ENCODE measurements at regions not wholly inside any gene's neighbourhood (a gene's known extent, or its start where the extent isn't known, plus 50 kb on each side); places are given as distances from the start of the nearest gene placed in this dataset.

DNA sequence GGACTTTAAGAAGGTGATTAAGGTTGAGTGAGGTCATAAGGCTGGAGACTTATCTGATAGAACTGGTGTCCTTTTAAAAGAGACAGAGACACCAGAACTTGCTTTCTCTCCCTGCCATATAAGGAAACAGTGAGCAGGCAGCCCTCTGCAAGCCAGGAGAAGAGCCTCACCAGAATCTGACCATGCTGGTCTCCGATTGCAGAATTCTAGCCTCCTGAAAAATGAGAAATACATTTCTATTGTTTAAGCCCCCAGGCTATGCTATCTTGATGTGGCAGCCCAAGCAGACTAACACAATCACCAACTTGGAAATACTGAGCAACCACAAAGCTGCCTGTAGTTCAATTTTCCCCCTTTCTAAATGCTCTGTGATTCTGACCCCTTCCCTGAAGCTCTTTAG is 161.4 kb upstream of the RARB start:
- TF ChIP-seq, protein P1, sequence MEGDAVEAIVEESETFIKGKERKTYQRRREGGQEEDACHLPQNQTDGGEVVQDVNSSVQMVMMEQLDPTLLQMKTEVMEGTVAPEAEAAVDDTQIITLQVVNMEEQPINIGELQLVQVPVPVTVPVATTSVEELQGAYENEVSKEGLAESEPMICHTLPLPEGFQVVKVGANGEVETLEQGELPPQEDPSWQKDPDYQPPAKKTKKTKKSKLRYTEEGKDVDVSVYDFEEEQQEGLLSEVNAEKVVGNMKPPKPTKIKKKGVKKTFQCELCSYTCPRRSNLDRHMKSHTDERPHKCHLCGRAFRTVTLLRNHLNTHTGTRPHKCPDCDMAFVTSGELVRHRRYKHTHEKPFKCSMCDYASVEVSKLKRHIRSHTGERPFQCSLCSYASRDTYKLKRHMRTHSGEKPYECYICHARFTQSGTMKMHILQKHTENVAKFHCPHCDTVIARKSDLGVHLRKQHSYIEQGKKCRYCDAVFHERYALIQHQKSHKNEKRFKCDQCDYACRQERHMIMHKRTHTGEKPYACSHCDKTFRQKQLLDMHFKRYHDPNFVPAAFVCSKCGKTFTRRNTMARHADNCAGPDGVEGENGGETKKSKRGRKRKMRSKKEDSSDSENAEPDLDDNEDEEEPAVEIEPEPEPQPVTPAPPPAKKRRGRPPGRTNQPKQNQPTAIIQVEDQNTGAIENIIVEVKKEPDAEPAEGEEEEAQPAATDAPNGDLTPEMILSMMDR (optimal IDR thresholded peaks at IDR 0.05 in 1 of 3, IDR thresholded peaks at IDR 0.05 in 1 of 3, conservative IDR thresholded peaks at IDR 0.05 in 1 of 3; ENCODE audit: extremely low read depth in 1 of 3, insufficient read depth in 2 of 3, low read length in 3 of 3), result no peak
- no peak for TF ChIP-seq EZH2 (IDR thresholded peaks at IDR 0.05; ENCODE audit: low read length)

DNA sequence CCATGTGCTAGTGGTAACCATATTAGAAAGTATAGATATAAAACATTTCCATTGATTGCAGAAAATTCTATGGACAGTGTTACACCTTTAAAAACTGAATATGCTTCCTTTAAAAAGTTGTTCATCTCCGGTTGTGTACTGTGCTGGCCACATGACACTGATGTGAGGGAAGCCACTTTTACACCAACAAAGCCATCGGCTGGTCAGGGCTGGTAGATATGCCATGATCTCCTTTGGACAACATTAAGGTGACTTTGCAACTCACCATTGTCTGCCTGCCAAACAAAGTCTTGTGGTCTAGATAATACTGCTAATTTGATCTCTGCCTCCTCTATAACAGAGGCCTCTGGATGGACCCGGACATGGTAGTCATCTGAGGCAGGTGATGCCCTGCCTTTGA is 156.0 kb upstream of the RARB start:
- Histone ChIP-seq H4K20me1 (ENCODE audit: control insufficient read depth, extremely low read depth, insufficient read depth, low read length) (no peaks in the 10 kb centered on the region), H3K9me1 (ENCODE audit: control insufficient read depth, extremely low read depth, insufficient read depth, low read length) (no peaks in the 10 kb centered on the region), H2AFZ (ENCODE audit: control insufficient read depth, low read length) (no peak overlapping the region), H3K4me3 (ENCODE audit: control insufficient read depth in 2 of 3, extremely low read depth in 1 of 3, insufficient read depth in 2 of 3, low read depth in 1 of 3, low read length in 3 of 3) (no peak overlapping the region), H3K27me3 (ENCODE audit: control insufficient read depth, extremely low read depth, insufficient read depth, low read length) (no peaks in the 10 kb centered on the region), H3K36me3 (ENCODE audit: control insufficient read depth in 2 of 2, extremely low read depth in 1 of 2, insufficient read depth in 2 of 2, low read length in 2 of 2) (no peaks in the 10 kb centered on the region), H3K79me2 (ENCODE audit: control insufficient read depth, insufficient read depth, low read length) (no peaks in the 10 kb centered on the region), H3K4me1 (ENCODE audit: control insufficient read depth, extremely low read depth, insufficient read depth, low read length) (no peaks in the 10 kb centered on the region), H3K4me2 (ENCODE audit: control insufficient read depth, extremely low read depth, insufficient read depth, low read depth, low read length) (no peak overlapping the region), H3K9ac (ENCODE audit: control insufficient read depth, extremely low read depth, insufficient read depth, low read length) (no peak overlapping the region), H3K27ac (ENCODE audit: control insufficient read depth, insufficient read depth, low read length) (no peak overlapping the region), H3K9me3 (ENCODE audit: control insufficient read depth, low read depth, low read length) (no peaks in the 10 kb centered on the region)
- TF ChIP-seq, protein P1 (optimal IDR thresholded peaks at IDR 0.05 in 1 of 3, IDR thresholded peaks at IDR 0.05 in 1 of 3, conservative IDR thresholded peaks at IDR 0.05 in 1 of 3; ENCODE audit: extremely low read depth in 1 of 3, insufficient read depth in 2 of 3, low read length in 3 of 3), result no peak
- no peak for TF ChIP-seq EZH2 (IDR thresholded peaks at IDR 0.05; ENCODE audit: low read length)
- dilution Hi-C loops (cut with MboI; ENCODE audit: extremely low pct_ligation_motif_present, low sequenced_read_pairs), result no loop called here
- no peak for FAIRE-seq
- DNase-seq (ENCODE audit: low read depth, low spot score), result no peak

More for the DNA sequence above, 161.4 kb upstream of the RARB start:
- DNase-seq (ENCODE audit: low read depth, low spot score), result no peak
- Histone ChIP-seq H3K4me2 (ENCODE audit: control insufficient read depth, extremely low read depth, insufficient read depth, low read depth, low read length) (no peak overlapping the region), H4K20me1 (ENCODE audit: control insufficient read depth, extremely low read depth, insufficient read depth, low read length) (no peaks in the 10 kb centered on the region), H3K4me1 (ENCODE audit: control insufficient read depth, extremely low read depth, insufficient read depth, low read length) (no peaks in the 10 kb centered on the region), H3K9me1 (ENCODE audit: control insufficient read depth, extremely low read depth, insufficient read depth, low read length) (no peaks in the 10 kb centered on the region), H3K9ac (ENCODE audit: control insufficient read depth, extremely low read depth, insufficient read depth, low read length) (no peak overlapping the region), H3K36me3 (ENCODE audit: control insufficient read depth in 2 of 2, extremely low read depth in 1 of 2, insufficient read depth in 2 of 2, low read length in 2 of 2) (no peaks in the 10 kb centered on the region), H3K9me3 (ENCODE audit: control insufficient read depth, low read depth, low read length) (no peaks in the 10 kb centered on the region), H2AFZ (ENCODE audit: control insufficient read depth, low read length) (no peak overlapping the region), H3K4me3 (ENCODE audit: control insufficient read depth in 2 of 3, extremely low read depth in 1 of 3, insufficient read depth in 2 of 3, low read depth in 1 of 3, low read length in 3 of 3) (no peak overlapping the region), H3K27ac (ENCODE audit: control insufficient read depth, insufficient read depth, low read length) (no peak overlapping the region), H3K27me3 (ENCODE audit: control insufficient read depth, extremely low read depth, insufficient read depth, low read length) (no peaks in the 10 kb centered on the region), H3K79me2 (ENCODE audit: control insufficient read depth, insufficient read depth, low read length) (no peaks in the 10 kb centered on the region)
- FAIRE-seq, result no peak
- dilution Hi-C loops (cut with MboI; ENCODE audit: extremely low pct_ligation_motif_present, low sequenced_read_pairs), result no loop called here
